ENCODE measurements at regions not wholly inside any gene's neighbourhood (a gene's known extent, or its start where the extent isn't known, plus 50 kb on each side); places are given as distances from the start of the nearest gene placed in this dataset.

- TF ChIP-seq ZBTB40 (IDR thresholded peaks at IDR 0.05; ENCODE audit: borderline replicate concordance) (no peak), HCFC1 (IDR thresholded peaks at IDR 0.05; ENCODE audit: low read length) (no peak), SIN3A (IDR thresholded peaks at IDR 0.05; ENCODE audit: low read depth, low read length) (no peak), RAD51 (IDR thresholded peaks at IDR 0.05) (no peak)
Observed at GRCh38 chrX:33285550-33285949, 74.2 kb upstream of the DMD start (continued).

- Histone ChIP-seq H3K9ac (ENCODE audit: control insufficient read depth, insufficient read depth, low read length) (no peak overlapping the region), H3K4me1 (ENCODE audit: control insufficient read depth, insufficient read depth, low read length) (no peaks in the 10 kb centered on the region), H3K36me3 (ENCODE audit: control insufficient read depth in 2 of 2, insufficient read depth in 2 of 2, low read length in 1 of 2) (no peaks in the 10 kb centered on the region), H3K9me3 (replicated peaks; ENCODE audit: control insufficient read depth, insufficient read depth, low read length) (no peaks in the 10 kb centered on the region), H3K79me2 (ENCODE audit: control insufficient read depth, insufficient read depth, low read length) (no peaks in the 10 kb centered on the region), H3K4me2 (ENCODE audit: control insufficient read depth, insufficient read depth) (no peak overlapping the region), H3K27ac (ENCODE audit: control insufficient read depth, insufficient read depth) (no peak overlapping the region), H3K27me3 (replicated peaks in 1 of 2; ENCODE audit: control insufficient read depth in 2 of 2, insufficient read depth in 2 of 2, low read length in 1 of 2) (no peaks in the 10 kb centered on the region), H3K4me3 (no peak overlapping the region), H4K20me1 (ENCODE audit: control insufficient read depth, insufficient read depth) (no peaks in the 10 kb centered on the region), H2AFZ (ENCODE audit: control insufficient read depth, low read depth, low read length) (no peak overlapping the region)
- intact Hi-C loops (cut with micrococcal nuclease; ENCODE audit: unreplicated experiment) (no loop called here), in situ Hi-C loops (cut with MboI) (no loop called here)
- FAIRE-seq, result no peak
- CTCF ChIA-PET, result no interaction called here
- SMC1A ChIA-PET (ENCODE audit: uncharacterized antibody, unreplicated experiment), result no interaction called here
- TF ChIP-seq CEBPZ (IDR thresholded peaks at IDR 0.05; ENCODE audit: low read depth, low read length) (no peak), BACH1 (IDR thresholded peaks at IDR 0.05; ENCODE audit: borderline replicate concordance) (no peak), ZNF217 (IDR thresholded peaks at IDR 0.05) (no peak), ZBED1 (IDR thresholded peaks at IDR 0.05; ENCODE audit: borderline replicate concordance) (no peak), TAF1 (IDR thresholded peaks at IDR 0.05; ENCODE audit: borderline replicate concordance, low read depth, low read length) (no peak), CTCF (IDR thresholded peaks at IDR 0.05 in 2 of 3, conservative IDR thresholded peaks at IDR 0.05 in 1 of 3; ENCODE audit: control insufficient read depth in 2 of 3, extremely low read depth in 1 of 3, insufficient read depth in 1 of 3, low read depth in 3 of 3, low read length in 3 of 3) (no peak), DPF2 (IDR thresholded peaks at IDR 0.05) (no peak)
- POLR2A ChIA-PET, result no interaction called here
- no TSS peak for BruUV-seq (replicated peaks)
- DNase-seq (ENCODE audit: low read depth, low spot score), result no peak
- WGBS (ENCODE audit: insufficient coverage, insufficient replicate concordance, low lambda C conversion rate, missing lambda C conversion rate), result 0% methylated on average over 3 of the region's 3 CpGs
- no peak for ATAC-seq
- RAD21 ChIA-PET (ENCODE audit: unreplicated experiment), result no interaction called here
Observed at GRCh38 chrX:33277046-33277445, 65.7 kb upstream of the DMD start.
